ENCODE measurements at regions not wholly inside any gene's neighbourhood (a gene's known extent, or its start where the extent isn't known, plus 50 kb on each side); places are given as distances from the start of the nearest gene placed in this dataset.

GRCh38 chr12:107415071-107415470, 270.5 kb upstream of the PWP1 start:
- TF ChIP-seq CTCF (IDR thresholded peaks at IDR 0.05) (no peak), POLR2A (IDR thresholded peaks at IDR 0.05) (no peak)

Data from Peyer's patch (tissue), 4 donors.